ENCODE measurements at regions not wholly inside any gene's neighbourhood (a gene's known extent, or its start where the extent isn't known, plus 50 kb on each side); places are given as distances from the start of the nearest gene placed in this dataset.

DNA sequence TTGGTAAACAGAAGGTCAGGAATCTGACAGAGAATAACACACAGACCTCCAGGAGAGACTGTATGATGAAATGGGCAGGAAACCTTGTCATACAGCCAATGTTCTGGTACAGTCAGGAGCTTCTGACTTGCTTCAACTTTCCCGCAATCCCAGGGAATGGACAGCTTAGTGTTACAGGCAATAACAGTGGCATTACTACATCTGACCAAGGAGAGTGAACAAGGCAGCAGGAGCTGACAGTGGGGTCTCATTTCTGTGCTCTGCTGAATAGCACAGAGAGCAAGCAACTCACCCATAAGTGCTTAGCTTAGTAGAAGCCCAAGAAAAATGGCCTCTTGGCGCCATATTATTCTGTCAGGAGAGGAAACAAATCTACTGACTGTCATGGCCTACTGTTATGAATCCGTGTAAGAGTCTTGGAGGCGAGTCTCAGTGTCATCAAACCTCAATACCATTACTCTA, 186.2 kb upstream of the MTPN start:
- DNase-seq (no peak), ATAC-seq (ENCODE audit: low FRiP score) (no peak)
- intact Hi-C loops (cut with DNase I) = no loop called here
- 87% methylated on average over 4 of the region's 4 CpGs for WGBS, 2 donors
- Histone ChIP-seq H3K36me3 (ENCODE audit: control insufficient read depth in 1 of 2, insufficient read depth in 2 of 2, low read length in 1 of 2) (no peaks in the 10 kb centered on the region), H3K27me3 (ENCODE audit: control insufficient read depth in 1 of 2, insufficient read depth in 2 of 2, low read length in 1 of 2) (no peaks in the 10 kb centered on the region), H3K4me1 (ENCODE audit: control insufficient read depth in 1 of 2, insufficient read depth in 2 of 2, low read length in 2 of 2) (no peaks in the 10 kb centered on the region), H3K9me3 (ENCODE audit: control insufficient read depth, low read length) (no peaks in the 10 kb centered on the region), H3K4me3 (ENCODE audit: low read length in 2 of 2) (no peak overlapping the region), H3K27ac (ENCODE audit: low read depth in 1 of 2, low read length in 2 of 2) (no peak overlapping the region)

DNA sequence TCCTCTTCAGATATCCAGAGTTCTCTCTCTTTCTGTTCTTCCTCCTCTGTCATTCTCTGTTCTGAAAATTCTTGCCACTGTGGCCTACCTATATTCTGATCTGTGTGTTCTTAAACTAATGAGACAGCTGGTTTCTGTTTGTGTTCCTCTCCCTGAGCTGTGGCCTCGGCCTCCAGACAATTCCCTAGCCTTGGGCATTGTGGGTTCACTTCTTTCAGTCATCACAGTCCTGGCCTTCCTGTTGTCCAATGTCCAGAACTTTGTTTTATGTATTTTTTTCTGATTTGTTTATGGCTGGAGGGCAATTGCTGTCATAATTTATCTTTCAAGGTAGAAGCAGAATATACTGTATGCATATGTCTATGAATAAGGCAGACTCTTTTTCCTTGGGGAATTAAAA, 173.2 kb upstream of the MTPN start:
- WGBS, 2 donors = 46 to 50% methylated on average over 1 of the region's 1 CpG
- intact Hi-C loops (cut with DNase I) = no loop called here
- ATAC-seq (ENCODE audit: low FRiP score) (no peak), DNase-seq (no peak)
- peaks cover 1% of the 10 kb centered on the region for H3K9me3 ChIP-seq (ENCODE audit: control insufficient read depth, low read length)
- H3K4me1 ChIP-seq (ENCODE audit: control insufficient read depth in 1 of 2, insufficient read depth in 2 of 2, low read length in 2 of 2) = no peaks in the 10 kb centered on the region
- no peak overlapping the region for H3K27ac ChIP-seq (ENCODE audit: low read depth in 1 of 2, low read length in 2 of 2)
- no peak overlapping the region for H3K4me3 ChIP-seq (ENCODE audit: low read length in 2 of 2)
- peaks cover 0 to 3% of the 10 kb centered on the region in 2 donors for H3K27me3 ChIP-seq (ENCODE audit: control insufficient read depth in 1 of 2, insufficient read depth in 2 of 2, low read length in 1 of 2)
- H3K36me3 ChIP-seq (ENCODE audit: control insufficient read depth in 1 of 2, insufficient read depth in 2 of 2, low read length in 1 of 2) = no peaks in the 10 kb centered on the region

- ATAC-seq (ENCODE audit: low FRiP score) = no peak
- Histone ChIP-seq H3K4me3 (ENCODE audit: low read length in 2 of 2) (no peak overlapping the region), H3K9me3 (ENCODE audit: control insufficient read depth, low read length) (no peaks in the 10 kb centered on the region), H3K4me1 (ENCODE audit: control insufficient read depth in 1 of 2, insufficient read depth in 2 of 2, low read length in 2 of 2) (no peaks in the 10 kb centered on the region), H3K27me3 (ENCODE audit: control insufficient read depth in 1 of 2, insufficient read depth in 2 of 2, low read length in 1 of 2) (peaks cover 0 to 2% of the 10 kb centered on the region in 2 donors), H3K36me3 (ENCODE audit: control insufficient read depth in 1 of 2, insufficient read depth in 2 of 2, low read length in 1 of 2) (no peaks in the 10 kb centered on the region), H3K27ac (ENCODE audit: low read depth in 1 of 2, low read length in 2 of 2) (no peak overlapping the region)
- DNase-seq = no peak
- 68 to 71% methylated on average over 5 of the region's 5 CpGs for WGBS, 2 donors
- intact Hi-C loops (cut with DNase I) = no loop called here
Measured at GRCh38 chr7:136148920-136149319, 171.8 kb upstream of the MTPN start.

DNA sequence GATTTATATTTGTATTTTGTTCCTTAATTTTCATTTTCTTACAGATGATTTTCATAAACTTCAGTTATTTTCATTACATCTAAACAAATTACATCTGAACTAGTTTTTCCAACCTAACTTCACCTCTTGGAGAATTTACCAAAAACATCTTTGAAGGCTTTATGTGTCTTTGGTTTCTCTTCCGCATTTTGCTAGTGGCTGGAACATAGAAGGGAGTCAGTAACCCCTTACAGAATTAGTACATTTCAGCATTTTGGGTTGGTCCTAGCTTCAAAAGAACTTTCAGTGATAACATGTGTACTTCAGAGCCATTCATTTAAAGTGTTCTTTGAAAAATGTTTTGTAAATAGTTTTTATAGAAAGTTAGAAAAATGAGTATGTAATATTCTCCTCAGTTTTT, 169.8 kb upstream of the MTPN start:
- ATAC-seq (ENCODE audit: low FRiP score) (no peak), DNase-seq (no peak)
- 83 to 87% methylated on average over 1 of the region's 1 CpG for WGBS, 2 donors
- Histone ChIP-seq H3K4me3 (ENCODE audit: low read length in 2 of 2) (no peak overlapping the region), H3K4me1 (ENCODE audit: control insufficient read depth in 1 of 2, insufficient read depth in 2 of 2, low read length in 2 of 2) (no peaks in the 10 kb centered on the region), H3K9me3 (ENCODE audit: control insufficient read depth, low read length) (no peaks in the 10 kb centered on the region), H3K27ac (ENCODE audit: low read depth in 1 of 2, low read length in 2 of 2) (no peak overlapping the region), H3K27me3 (ENCODE audit: control insufficient read depth in 1 of 2, insufficient read depth in 2 of 2, low read length in 1 of 2) (peaks cover 0 to 2% of the 10 kb centered on the region in 2 donors), H3K36me3 (ENCODE audit: control insufficient read depth in 1 of 2, insufficient read depth in 2 of 2, low read length in 1 of 2) (no peaks in the 10 kb centered on the region)
- intact Hi-C loops (cut with DNase I) = no loop called here

DNA sequence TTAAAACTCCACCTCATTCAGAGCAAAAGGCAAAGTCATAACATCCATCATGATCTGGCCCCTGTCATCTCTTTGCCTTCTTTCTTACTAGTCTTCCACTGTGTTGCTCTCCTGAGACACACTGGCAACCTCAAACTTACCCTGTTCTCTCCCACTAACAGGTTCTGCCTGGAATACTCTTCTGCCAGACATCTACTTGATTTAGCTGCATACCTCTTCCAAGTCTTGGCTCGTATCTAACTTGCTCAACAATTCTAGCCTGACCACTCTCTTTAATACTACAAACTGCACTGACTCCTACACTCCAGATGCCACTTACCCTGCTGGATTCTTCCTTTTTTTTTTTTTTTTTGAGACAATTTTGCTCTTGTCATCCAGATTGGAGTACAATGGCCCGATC, 167.0 kb upstream of the MTPN start:
- no peaks in the 10 kb centered on the region for H3K9me3 ChIP-seq (ENCODE audit: control insufficient read depth, low read length)
- no peak overlapping the region for H3K4me3 ChIP-seq (ENCODE audit: low read length in 2 of 2)
- no peak overlapping the region for H3K27ac ChIP-seq (ENCODE audit: low read depth in 1 of 2, low read length in 2 of 2)
- DNase-seq = no peak
- intact Hi-C loops (cut with DNase I) = no loop called here
- 61 to 72% methylated on average over 2 of the region's 2 CpGs for WGBS, 2 donors
- peaks cover 0 to 2% of the 10 kb centered on the region in 2 donors for H3K27me3 ChIP-seq (ENCODE audit: control insufficient read depth in 1 of 2, insufficient read depth in 2 of 2, low read length in 1 of 2)
- ATAC-seq (ENCODE audit: low FRiP score) = no peak
- H3K4me1 ChIP-seq (ENCODE audit: control insufficient read depth in 1 of 2, insufficient read depth in 2 of 2, low read length in 2 of 2) = no peaks in the 10 kb centered on the region
- H3K36me3 ChIP-seq (ENCODE audit: control insufficient read depth in 1 of 2, insufficient read depth in 2 of 2, low read length in 1 of 2) = no peaks in the 10 kb centered on the region

DNA sequence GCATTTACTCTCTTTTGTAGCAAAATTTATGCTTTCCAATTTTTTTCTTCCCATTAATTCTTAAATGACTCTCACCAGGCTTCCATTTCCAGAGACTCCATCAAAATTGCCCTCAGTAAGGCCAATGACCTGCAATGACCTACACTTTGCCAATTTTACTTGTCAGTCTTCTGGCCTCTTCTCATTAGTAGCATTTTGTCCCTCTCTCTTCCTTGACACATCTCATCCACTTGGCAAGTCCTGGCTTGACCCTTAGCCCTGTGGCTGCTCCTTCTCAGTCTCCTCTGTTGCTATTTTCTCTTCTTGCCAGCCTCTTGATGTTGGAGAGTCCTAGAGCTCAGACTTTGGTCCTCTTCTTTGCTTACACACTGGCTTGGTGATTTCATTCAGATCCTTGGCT, 166.1 kb upstream of the MTPN start:
- no peaks in the 10 kb centered on the region for H3K4me1 ChIP-seq (ENCODE audit: control insufficient read depth in 1 of 2, insufficient read depth in 2 of 2, low read length in 2 of 2)

GRCh38 chr7:136142583-136142982, 165.4 kb upstream of the MTPN start:
- no peak overlapping the region for H3K4me3 ChIP-seq (ENCODE audit: low read length in 2 of 2)
- 94 to 96% methylated on average over 2 of the region's 2 CpGs for WGBS, 2 donors

More for the DNA sequence above, 166.1 kb upstream of the MTPN start:
- Histone ChIP-seq H3K9me3 (ENCODE audit: control insufficient read depth, low read length) (no peaks in the 10 kb centered on the region), H3K27ac (ENCODE audit: low read depth in 1 of 2, low read length in 2 of 2) (no peak overlapping the region), H3K36me3 (ENCODE audit: control insufficient read depth in 1 of 2, insufficient read depth in 2 of 2, low read length in 1 of 2) (no peaks in the 10 kb centered on the region), H3K4me3 (ENCODE audit: low read length in 2 of 2) (no peak overlapping the region), H3K27me3 (ENCODE audit: control insufficient read depth in 1 of 2, insufficient read depth in 2 of 2, low read length in 1 of 2) (peaks cover 0 to 1% of the 10 kb centered on the region in 2 donors)
- intact Hi-C loops (cut with DNase I) = no loop called here
- ATAC-seq (ENCODE audit: low FRiP score) = no peak
- DNase-seq = no peak

DNA sequence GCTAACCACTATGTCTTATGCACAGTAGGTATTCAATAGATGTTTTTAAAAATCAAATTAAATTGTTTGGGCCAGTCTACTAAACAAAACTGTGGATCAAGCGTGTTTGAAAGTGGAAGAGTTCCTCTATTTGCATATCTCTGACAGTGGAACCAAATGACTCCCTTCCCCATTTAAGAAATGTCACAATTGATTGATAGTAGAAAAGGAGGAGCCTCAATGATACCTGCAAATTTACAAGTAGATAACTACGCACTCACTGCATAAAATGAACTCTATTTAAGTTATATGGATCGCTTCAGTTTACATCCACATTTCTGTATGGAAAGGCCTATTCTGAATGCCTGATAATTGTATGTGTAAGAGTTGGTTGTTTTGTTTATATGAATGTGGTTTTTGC, 163.3 kb upstream of the MTPN start:
- 92 to 98% methylated on average over 3 of the region's 3 CpGs for WGBS, 2 donors
- ATAC-seq (ENCODE audit: low FRiP score) (no peak), DNase-seq (no peak)
- H3K27me3 ChIP-seq (ENCODE audit: control insufficient read depth in 1 of 2, insufficient read depth in 2 of 2, low read length in 1 of 2) = no peaks in the 10 kb centered on the region
- no peaks in the 10 kb centered on the region for H3K36me3 ChIP-seq (ENCODE audit: control insufficient read depth in 1 of 2, insufficient read depth in 2 of 2, low read length in 1 of 2)
- H3K27ac ChIP-seq (ENCODE audit: low read depth in 1 of 2, low read length in 2 of 2) = no peak overlapping the region
- no peaks in the 10 kb centered on the region for H3K4me1 ChIP-seq (ENCODE audit: control insufficient read depth in 1 of 2, insufficient read depth in 2 of 2, low read length in 2 of 2)
- no peak overlapping the region for H3K4me3 ChIP-seq (ENCODE audit: low read length in 2 of 2)
- no peaks in the 10 kb centered on the region for H3K9me3 ChIP-seq (ENCODE audit: control insufficient read depth, low read length)
- intact Hi-C loops (cut with DNase I) = no loop called here

More at GRCh38 chr7:136142583-136142982, 165.4 kb upstream of the MTPN start:
- no peaks in the 10 kb centered on the region for H3K27me3 ChIP-seq (ENCODE audit: control insufficient read depth in 1 of 2, insufficient read depth in 2 of 2, low read length in 1 of 2)
- DNase-seq = no peak
- H3K4me1 ChIP-seq (ENCODE audit: control insufficient read depth in 1 of 2, insufficient read depth in 2 of 2, low read length in 2 of 2) = no peaks in the 10 kb centered on the region
- H3K36me3 ChIP-seq (ENCODE audit: control insufficient read depth in 1 of 2, insufficient read depth in 2 of 2, low read length in 1 of 2) = no peaks in the 10 kb centered on the region
- intact Hi-C loops (cut with DNase I) = no loop called here
- no peak for ATAC-seq (ENCODE audit: low FRiP score)
- no peaks in the 10 kb centered on the region for H3K9me3 ChIP-seq (ENCODE audit: control insufficient read depth, low read length)
- no peak overlapping the region for H3K27ac ChIP-seq (ENCODE audit: low read depth in 1 of 2, low read length in 2 of 2)

DNA sequence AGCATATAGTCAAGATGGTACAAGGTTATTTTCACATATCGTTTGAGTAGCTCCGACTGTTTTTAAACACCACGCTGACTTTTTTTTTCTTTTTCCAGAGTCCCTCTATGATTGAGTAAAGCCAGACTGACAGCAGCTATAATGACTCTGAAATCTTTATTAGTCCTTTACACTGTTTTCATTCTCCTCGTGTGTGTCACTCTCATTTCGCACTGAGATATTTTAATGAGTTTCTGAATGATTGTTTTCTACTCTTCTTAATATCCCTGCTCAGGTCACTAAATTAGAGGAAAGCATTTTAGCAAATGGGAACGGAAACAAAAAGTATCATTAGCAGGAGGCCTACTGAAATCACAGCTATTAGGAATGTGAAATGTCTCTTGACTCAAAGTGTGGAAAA, 162.3 kb upstream of the MTPN start:
- H3K27ac ChIP-seq (ENCODE audit: low read depth in 1 of 2, low read length in 2 of 2) = no peak overlapping the region
- ATAC-seq (ENCODE audit: low FRiP score) = no peak
- no peaks in the 10 kb centered on the region for H3K27me3 ChIP-seq (ENCODE audit: control insufficient read depth in 1 of 2, insufficient read depth in 2 of 2, low read length in 1 of 2)
- whole genome bisulfite sequencing, 2 donors = 48 to 49% methylated on average over 6 of the region's 6 CpGs
- no peaks in the 10 kb centered on the region for H3K9me3 ChIP-seq (ENCODE audit: control insufficient read depth, low read length)
- H3K36me3 ChIP-seq (ENCODE audit: control insufficient read depth in 1 of 2, insufficient read depth in 2 of 2, low read length in 1 of 2) = no peaks in the 10 kb centered on the region
- no peak for DNase-seq
- H3K4me1 ChIP-seq (ENCODE audit: control insufficient read depth in 1 of 2, insufficient read depth in 2 of 2, low read length in 2 of 2) = no peaks in the 10 kb centered on the region
- H3K4me3 ChIP-seq (ENCODE audit: low read length in 2 of 2) = no peak overlapping the region
- intact Hi-C loops (cut with DNase I) = no loop called here

Data from aorta (tissue), 5 donors.